NCI-H2196 treated with DMSO at 0.1 percent for 48 hours (cell line): ENCODE measurements at regions not wholly inside any gene's neighbourhood (a gene's known extent, or its start where the extent isn't known, plus 50 kb on each side); places are given as distances from the start of the nearest gene placed in this dataset.

Experiments used
- DNase-seq: peaks from one replicate; lab custom pipeline; 2025; ENCODE audit not compliant: unreplicated experiment; lab: John Stamatoyannopoulos, UW

DNA sequence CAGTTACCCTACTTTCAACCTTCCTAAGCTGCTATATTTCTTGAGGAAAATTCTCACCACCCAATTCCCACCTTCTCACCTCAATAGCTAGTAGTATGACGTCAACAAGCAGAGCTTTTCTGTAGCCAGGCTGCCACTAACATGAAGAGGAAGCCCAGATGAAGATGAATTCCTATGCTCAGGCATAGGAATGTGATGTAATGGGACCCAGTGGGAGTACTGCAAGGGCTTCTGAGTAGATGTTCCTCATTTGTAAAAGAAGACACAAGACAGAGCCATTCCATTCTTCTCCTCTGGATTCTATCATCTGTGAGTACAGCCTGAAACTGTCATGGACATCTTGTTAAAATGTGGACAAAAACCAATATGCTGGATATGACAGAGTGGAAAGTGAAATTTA is 81.6 kb upstream of the KLF3 start:
- DNase-seq: no peak

GRCh38 chr4:38582889-38583470 is 81.0 kb upstream of the KLF3 start:
- DNase-seq: no peak

DNA sequence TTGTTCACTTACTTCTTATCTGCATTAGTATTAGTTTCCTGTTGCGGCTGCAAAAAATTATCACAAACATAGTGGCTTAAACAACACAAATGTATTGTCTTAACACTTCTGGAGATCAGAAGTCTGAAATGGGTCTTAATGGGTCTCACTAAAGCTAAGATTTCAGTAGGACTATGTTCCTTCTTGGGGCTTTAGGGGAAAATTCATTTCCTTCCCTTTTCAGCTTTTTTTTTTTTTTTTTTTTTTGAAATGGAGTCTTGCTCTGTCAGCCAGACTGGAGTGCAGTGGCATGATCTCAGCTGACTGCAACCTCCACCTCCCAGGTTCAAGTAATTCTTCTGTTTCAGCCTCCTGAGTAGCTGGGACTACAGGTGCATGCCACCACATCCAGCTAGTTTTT is 78.1 kb upstream of the KLF3 start:
- DNase-seq: no peak

- no peak for DNase-seq
Measured at GRCh38 chr4:38587106-38587505, 76.9 kb upstream of the KLF3 start.

DNA sequence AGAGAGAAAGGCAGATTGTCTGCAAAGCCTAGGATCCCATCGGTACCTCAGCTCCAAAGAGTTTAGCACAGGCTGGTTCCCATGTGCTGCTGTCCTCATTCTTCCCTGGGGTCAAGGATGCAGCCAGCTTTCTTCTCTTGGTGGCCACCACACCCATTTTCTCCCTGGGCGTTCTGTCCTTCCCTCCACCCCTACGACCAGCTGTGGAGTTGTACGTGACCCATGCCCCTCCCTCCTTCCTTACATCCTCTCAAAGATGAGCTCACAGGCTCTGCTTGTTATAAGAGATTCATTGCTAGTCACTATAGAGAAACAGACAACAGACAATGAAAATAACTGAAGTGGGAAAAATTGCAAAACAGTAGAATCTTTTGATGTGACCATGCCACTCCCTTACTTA is 74.0 kb upstream of the KLF3 start:
- DNase-seq: no peak

DNA sequence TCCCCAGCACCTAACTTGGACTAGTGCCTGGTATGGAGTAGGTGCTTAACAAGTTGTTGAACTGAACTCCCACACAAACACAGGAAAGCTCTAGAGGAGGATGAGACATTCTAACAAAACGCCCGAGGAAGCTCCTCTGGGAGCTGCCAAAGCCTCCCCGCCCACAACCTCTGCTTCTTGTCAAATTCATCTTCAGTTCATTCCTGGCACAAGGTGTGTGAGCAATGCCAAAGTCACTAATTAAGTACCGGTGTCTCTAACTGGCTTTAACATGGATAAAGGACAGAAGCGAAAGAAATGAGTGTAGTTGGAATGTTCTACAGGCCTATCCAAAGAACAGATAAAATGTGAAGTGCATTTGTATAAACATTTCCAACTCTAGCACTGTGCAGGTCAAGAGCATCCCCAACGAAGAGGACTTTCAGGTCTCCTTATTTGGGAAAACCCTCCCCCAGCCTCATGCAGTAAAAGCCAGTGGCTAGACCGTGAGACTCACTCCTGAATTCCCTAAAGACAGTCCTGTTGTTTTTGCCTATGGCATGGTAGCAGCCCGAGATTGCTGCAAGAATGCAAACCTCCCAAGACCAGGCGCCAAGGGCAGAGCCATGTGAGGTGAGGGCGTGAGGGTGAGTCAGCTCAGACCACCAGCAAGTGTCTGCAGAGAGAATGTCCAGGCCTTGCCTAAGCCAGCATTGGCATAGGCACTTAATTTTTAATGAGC is 72.2 kb upstream of the KLF3 start:
- no peak for DNase-seq

- DNase-seq: no peak
Measured at GRCh38 chr4:38598489-38598888, 65.5 kb upstream of the KLF3 start.

- DNase-seq: peak; percentile 26
Measured at GRCh38 chr4:38600575-38600974, 63.4 kb upstream of the KLF3 start.

DNA sequence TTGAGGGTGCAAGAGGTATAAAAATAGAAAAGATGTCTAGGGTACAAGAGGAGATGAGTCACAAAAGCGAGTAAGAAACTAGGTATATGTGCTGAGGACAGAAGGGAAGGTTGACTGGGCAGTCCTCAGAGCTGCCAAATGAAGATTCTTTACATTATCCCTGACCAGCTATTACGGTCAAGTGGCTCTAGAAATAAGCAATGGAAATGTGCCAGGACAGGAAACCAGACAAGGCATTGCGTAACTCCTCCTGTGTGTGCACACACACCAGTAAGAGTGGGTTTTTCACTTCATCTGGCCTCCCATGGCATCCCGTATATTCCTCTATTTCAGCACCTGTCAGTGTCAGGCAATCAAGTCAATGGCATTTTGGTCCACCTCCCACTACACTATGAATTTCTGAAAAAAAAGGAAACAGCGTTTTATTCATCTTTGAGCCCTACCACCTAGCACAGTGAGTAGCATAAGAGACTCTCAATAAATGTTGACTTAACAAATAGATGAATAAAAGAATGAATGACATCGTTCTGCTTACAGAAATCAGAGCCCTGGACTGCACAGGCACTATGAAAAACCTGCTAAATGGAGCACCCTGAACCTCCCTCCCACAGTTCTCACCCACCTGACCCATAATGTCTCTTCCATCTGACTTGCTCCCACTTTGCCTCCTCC is 62.6 kb upstream of the KLF3 start:
- DNase-seq: peak; percentile 92

- DNase-seq: no peak
Measured at GRCh38 chr4:38601916-38602291, 62.1 kb upstream of the KLF3 start.

DNA sequence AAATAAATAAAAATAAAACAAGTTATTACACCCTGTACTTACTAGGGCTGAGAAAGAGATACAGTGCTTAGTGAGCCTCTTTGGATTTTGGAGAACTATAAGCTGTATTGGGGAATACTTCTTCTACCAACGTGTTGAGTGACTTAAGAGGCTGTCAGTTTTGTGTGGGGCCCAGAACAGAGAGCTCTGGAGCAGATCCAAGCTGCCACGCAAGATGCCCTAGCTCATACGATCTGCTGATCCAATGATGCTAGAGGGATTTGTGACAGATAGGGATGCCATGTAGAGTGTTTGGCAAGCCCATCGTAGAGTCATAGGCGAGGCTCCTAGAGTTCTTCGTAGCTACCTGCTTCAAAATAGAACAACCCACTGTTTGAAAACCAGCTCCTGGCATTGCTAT is 60.3 kb upstream of the KLF3 start:
- no peak for DNase-seq

DNA sequence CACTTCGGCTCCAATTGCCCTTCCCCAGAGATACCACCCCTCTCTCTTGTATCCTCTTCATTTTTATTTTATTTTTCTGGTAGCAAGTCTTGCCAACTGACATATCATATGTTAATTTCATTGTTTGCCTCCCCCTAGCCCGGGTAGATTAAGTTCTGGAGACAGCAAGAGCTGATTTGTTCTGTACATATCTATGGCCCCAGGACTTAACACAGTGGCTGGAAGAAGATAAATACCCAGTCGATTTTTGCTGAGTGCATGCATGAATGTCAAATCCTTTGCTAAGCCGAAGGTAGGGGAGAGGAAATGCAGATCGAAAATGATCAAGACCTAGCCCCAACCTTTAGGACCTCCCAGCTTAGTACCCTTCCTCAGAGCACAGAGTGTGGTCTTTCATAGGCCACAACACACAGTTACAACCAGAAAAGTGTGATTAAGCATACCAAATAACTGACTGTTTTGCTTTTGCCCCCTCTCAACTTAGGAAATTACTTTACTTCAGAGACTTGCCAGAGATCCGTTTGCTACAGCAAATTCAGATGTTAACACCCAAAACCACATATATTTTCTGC is 58.7 kb upstream of the KLF3 start:
- DNase-seq: no peak

DNA sequence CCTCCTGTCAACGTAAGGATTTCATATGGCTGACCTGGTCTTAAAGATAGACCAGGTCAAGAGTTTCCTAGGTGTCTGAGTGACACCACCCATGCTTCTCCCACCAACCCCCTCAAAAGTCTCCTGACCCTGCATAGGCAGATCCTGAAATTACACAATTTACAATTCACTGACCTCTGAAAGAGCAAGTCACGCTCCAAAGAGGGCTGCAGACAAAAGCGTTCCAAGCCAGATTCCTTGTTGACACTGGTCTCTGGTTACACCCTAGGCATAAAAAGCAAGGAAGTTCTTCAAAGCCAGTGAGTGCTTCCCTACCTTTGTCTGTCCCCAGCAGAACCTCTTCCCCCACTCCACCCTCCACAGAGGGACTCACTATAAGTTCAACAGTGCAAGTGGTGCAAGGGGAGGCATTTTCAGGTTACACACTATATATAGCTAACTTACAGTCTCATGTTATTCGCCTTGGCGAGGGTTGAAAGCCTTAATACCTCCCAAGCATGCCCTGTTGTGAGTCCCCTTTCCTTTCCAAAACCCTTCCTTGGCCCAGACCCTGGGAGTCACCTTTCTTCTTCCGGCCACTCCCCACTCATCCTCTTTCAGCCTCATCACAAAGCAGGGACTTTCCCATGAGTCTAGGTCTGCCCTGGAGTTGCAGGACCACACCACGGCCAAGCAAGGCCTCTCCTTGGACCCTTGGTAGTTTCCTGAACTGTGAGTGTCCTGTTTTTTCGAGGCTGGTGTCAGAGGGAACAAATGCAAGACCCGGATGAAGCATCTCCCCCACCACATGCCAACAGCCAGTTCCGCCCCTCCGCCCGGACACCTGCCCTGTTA is 58.0 kb upstream of the KLF3 start:
- DNase-seq: peak; percentile 81

DNA sequence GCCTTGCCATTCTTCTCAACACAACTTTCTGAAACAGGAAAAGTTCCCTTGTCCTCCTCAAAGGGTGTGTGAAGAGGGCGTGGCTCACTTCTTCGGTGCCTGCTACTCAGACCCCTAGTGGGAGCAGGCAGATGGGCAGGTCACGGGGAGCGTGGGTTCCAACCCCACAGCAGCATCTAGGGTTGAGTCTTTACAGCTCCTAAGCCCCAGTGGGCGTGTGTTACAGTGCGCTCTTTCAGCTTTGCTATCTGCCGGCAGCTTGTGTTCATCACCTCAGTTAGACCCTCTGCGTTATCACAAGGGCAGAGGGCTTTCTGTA is 57.5 kb upstream of the KLF3 start:
- DNase-seq: no peak

DNA sequence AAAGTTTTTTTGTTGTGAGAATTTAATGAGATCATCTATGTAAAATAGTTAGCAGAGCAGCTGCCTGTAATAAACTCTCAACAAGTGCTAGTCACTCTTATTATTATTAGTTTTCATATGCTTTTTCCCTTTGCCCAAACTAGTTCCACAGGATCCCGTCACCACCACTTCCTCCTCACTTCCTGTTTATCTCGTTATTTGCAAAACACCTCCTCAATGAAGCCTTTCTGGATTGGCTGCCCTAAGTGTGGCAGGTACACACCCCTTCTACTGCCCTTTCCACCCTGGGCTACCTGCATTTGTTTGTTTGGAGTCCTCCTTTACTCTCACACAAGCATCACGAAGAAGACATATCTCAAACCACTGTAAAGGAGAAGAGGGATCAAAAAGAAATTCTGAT is 54.4 kb upstream of the KLF3 start:
- no peak for DNase-seq

DNA sequence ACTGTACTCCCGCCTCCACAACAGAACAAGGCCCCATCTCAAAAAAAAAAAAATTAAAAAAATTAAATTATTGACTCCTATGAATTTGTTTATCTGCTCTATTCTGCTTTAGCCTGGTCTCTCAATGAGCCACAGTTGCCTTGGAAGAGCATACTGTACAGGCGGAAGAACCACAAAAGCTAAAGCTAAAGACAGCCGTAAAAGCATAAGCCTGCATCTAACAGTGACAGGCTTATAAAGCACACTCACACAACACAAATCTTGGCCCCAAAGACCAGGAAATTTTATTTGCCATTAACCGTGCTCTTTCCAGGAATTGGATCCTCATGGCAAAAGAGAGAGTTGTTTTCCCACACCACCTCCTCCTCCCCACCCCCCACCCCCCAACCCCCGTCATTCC is 53.5 kb upstream of the KLF3 start:
- DNase-seq: no peak

- DNase-seq: peak; percentile 42
Measured at GRCh38 chr4:38610966-38611431, 53.0 kb upstream of the KLF3 start.

GRCh38 chr4:38611676-38612075 is 52.3 kb upstream of the KLF3 start:
- DNase-seq: no peak

- peak; percentile 36 for DNase-seq
Measured at GRCh38 chr4:38612646-38613414, 51.2 kb upstream of the KLF3 start.
